KBM-7 (cell line): ENCODE measurements at regions not wholly inside any gene's neighbourhood (a gene's known extent, or its start where the extent isn't known, plus 50 kb on each side); places are given as distances from the start of the nearest gene placed in this dataset.
"Not testable (repeated sequence)": the region's sequence is repeated elsewhere in the genome, so short reads cannot be mapped to it uniquely, and the experiment has no call there.

ENCODE experiments used
- DNase-seq: peaks from one replicate; pipeline ENCODE4 v3.0.0-alpha.2; 2015
- in situ Hi-C: fragments of 300-500 bp; cut with MboI; formaldehyde crosslinking; loops from 2 replicates; pipeline ENCODE4 v1.14.3; 2020; ENCODE audit warnings: low sequenced_read_pairs, low pct_unique_long_range_greater_than_20kb, mixed read lengths

- DNase-seq, result no peak
- in situ Hi-C loops, result no loop called here
Measured at GRCh38 chr9:106432631-106433030, 430.3 kb upstream of the ZNF462 start.

- DNase-seq, result no peak
- in situ Hi-C loops, result no loop called here
Measured at GRCh38 chr9:106438928-106439327, 424.0 kb upstream of the ZNF462 start.

GRCh38 chr9:106441283-106441682 is 421.7 kb upstream of the ZNF462 start:
- no peak for DNase-seq
- in situ Hi-C loops, result no loop called here

GRCh38 chr9:106443520-106443919 is 419.4 kb upstream of the ZNF462 start:
- DNase-seq, result no peak
- in situ Hi-C loops, result no loop called here

GRCh38 chr9:106445107-106445506 is 417.9 kb upstream of the ZNF462 start:
- in situ Hi-C loops, result no loop called here
- no peak for DNase-seq

GRCh38 chr9:106449336-106449927 is 413.5 kb upstream of the ZNF462 start:
- in situ Hi-C loops, result no loop called here
- no peak for DNase-seq

- DNase-seq, result no peak
- in situ Hi-C loops, result no loop called here
Measured at GRCh38 chr9:106450549-106450948, 412.4 kb upstream of the ZNF462 start.

GRCh38 chr9:106451223-106451622 is 411.7 kb upstream of the ZNF462 start:
- DNase-seq, result no peak
- in situ Hi-C loops, result no loop called here

GRCh38 chr9:106456581-106456980 is 406.4 kb upstream of the ZNF462 start:
- no peak for DNase-seq
- in situ Hi-C loops, result no loop called here

- in situ Hi-C loops, result no loop called here
- no peak for DNase-seq
Measured at GRCh38 chr9:106467113-106467864, 395.7 kb upstream of the ZNF462 start.

- DNase-seq, result no peak
- in situ Hi-C loops, result no loop called here
Measured at GRCh38 chr9:106467865-106468164, 395.2 kb upstream of the ZNF462 start.

- in situ Hi-C loops, result no loop called here
Measured at GRCh38 chr9:106468431-106468830, 394.5 kb upstream of the ZNF462 start.

GRCh38 chr9:106478312-106478711 is 384.7 kb upstream of the ZNF462 start:
- in situ Hi-C loops, result no loop called here
- DNase-seq, result no peak

More at GRCh38 chr9:106468431-106468830, 394.5 kb upstream of the ZNF462 start:
- no peak for DNase-seq

- DNase-seq, result no peak
- in situ Hi-C loops, result no loop called here
Measured at GRCh38 chr9:106478727-106479126, 384.2 kb upstream of the ZNF462 start.

- no peak for DNase-seq
- in situ Hi-C loops, result no loop called here
Measured at GRCh38 chr9:106479679-106480078, 383.3 kb upstream of the ZNF462 start.

GRCh38 chr9:106481013-106481609 is 381.9 kb upstream of the ZNF462 start:
- in situ Hi-C loops, result no loop called here
- no peak for DNase-seq

GRCh38 chr9:106482733-106483132 is 380.2 kb upstream of the ZNF462 start:
- in situ Hi-C loops, result no loop called here
- peak; percentile 18 for DNase-seq

- in situ Hi-C loops, result no loop called here
- DNase-seq, result no peak
Measured at GRCh38 chr9:106486685-106487084, 376.3 kb upstream of the ZNF462 start.

GRCh38 chr9:106487266-106487665 is 375.7 kb upstream of the ZNF462 start:
- in situ Hi-C loops, result no loop called here
- DNase-seq, result no peak

GRCh38 chr9:106492126-106492525 is 370.8 kb upstream of the ZNF462 start:
- in situ Hi-C loops, DNase-seq: not testable (repeated sequence)

- no peak for DNase-seq
- in situ Hi-C loops, result no loop called here
Measured at GRCh38 chr9:106500171-106500570, 362.8 kb upstream of the ZNF462 start.
